ENCODE measurements at regions not wholly inside any gene's neighbourhood (a gene's known extent, or its start where the extent isn't known, plus 50 kb on each side); places are given as distances from the start of the nearest gene placed in this dataset.

DNA sequence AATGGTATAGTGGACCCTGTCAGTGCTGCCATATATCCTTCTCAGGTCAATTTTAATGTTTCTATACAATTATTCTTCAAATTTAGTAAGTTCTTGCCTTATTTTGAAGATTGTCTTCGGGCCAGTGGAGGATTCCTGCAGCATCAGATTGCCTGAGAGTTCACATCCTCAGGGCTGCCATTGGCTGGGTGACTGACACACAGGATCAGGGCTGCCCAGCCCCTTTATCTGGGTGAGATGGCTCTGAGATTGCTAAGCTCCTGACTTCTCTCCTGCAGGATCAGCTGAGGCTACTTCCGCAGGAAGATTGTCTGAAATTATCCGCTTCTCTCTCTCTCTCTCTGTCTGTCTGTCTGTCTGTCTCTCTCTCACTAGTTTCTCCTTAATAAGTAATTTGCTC lies 567.4 kb downstream of the TSN start:
- TF ChIP-seq POLR2A (IDR thresholded peaks at IDR 0.05; ENCODE audit: low read depth, low read length) (no peak), POLR2AphosphoS5 (IDR thresholded peaks at IDR 0.05; ENCODE audit: low read depth, low read length) (no peak)
